GM19397 (cell line): ENCODE measurements at regions not wholly inside any gene's neighbourhood (a gene's known extent, or its start where the extent isn't known, plus 50 kb on each side); places are given as distances from the start of the nearest gene placed in this dataset.
"Not testable (repeated sequence)": the region's sequence is repeated elsewhere in the genome, so short reads cannot be mapped to it uniquely, and the experiment has no call there.

Source experiments
- ATAC-seq: cut with Tn5 transposase; IDR thresholded peaks from one replicate; pipeline ENCODE4 v1.9.1; 2021; ENCODE audit warnings: mild to moderate bottlenecking, moderate library complexity; ENCODE audit not compliant: unreplicated experiment

DNA sequence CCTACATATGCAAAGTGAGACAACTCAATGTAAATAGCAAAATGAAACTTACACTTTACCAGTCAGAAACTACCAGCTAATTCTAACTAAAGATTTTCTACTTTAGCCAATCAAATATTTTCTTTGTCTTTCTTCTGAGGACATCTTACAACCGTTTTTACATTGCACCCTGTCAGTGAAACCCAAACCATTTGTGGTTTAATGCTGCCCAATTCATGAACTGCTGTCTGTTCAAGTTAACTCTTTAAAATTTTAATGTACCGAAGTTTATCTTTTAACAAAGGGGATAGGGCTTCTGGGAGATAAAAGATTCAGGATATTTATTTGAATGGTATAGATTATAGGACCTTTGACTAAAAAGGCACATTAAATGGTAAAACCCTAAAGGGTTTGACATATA lies 121.3 kb upstream of the HDDC2 start:
- ATAC-seq, result no peak

DNA sequence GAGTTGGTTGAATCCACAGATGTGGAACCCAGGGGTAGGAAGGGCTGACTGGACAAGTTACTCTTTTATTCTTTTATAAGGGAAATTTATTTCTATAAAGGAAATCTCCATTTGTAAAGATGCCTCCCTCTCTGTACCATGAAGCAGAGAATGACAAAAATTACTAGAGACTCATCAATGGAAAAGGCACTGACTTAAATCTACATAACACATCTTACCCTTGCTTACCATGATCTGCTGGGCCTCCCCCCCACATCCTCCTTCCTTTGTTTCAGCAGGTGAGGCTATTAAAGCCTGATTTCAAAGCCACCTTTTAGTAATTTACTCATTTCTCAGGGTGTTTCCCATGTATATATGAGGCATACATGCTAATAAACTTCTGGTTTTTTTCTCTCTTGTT lies 130.2 kb upstream of the HDDC2 start:
- no peak for ATAC-seq

DNA sequence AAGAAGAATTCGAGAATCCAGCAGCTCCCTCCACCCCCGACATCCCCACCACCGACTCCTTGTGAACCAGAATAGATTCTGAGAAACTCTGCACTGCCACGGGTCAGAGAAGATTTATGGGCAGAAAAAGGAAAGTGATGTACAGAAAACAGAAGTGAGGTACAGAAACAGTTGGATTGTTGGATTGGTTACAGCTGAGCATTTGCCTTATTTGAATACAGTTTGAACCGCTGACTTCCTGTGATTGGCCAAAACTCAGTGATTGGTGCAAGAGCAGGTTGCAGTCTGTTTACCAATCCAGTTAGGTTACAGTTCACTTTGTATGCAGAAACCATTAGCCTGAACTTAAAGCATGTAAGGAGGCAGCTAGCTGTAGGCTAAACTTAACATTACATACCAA lies 131.2 kb upstream of the HDDC2 start:
- peak; percentile 70 for ATAC-seq

DNA sequence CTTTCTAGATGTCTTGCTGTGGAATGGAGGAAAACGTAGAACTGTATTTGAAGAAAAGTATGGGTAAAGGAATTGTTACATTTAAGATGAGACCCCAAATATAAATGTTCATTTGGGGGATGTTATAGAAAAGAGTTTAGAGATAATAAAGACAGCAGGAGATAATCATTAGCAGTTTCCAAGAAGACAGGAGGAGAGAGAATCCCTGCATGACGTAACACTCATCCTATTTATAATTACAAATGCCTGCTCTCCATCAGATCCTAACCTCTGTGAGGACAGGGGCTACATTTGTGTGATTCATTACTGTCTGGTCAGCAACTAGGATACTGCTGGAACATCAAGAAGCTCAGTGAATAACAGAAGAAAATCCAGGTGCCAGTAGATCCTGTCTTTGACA lies 133.0 kb upstream of the HDDC2 start:
- no peak for ATAC-seq

DNA sequence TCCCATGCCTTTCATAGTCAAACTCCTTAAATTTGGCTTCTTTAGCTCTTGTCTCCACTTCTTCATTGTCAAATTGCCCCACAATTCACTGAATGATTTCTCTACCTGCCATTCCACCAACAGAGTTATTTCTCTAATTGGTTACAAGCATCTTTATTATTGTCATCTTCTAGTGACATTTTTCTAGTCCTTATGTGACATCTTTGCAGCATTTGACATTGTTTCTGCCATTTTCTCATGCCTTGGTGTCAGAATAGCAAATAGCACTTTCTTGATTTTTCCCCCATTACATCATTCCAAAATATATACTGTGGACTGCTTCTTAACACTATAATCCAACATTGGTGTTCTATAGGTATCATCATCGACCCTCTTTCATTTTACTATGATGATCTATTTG lies 137.7 kb upstream of the HDDC2 start:
- no peak for ATAC-seq

DNA sequence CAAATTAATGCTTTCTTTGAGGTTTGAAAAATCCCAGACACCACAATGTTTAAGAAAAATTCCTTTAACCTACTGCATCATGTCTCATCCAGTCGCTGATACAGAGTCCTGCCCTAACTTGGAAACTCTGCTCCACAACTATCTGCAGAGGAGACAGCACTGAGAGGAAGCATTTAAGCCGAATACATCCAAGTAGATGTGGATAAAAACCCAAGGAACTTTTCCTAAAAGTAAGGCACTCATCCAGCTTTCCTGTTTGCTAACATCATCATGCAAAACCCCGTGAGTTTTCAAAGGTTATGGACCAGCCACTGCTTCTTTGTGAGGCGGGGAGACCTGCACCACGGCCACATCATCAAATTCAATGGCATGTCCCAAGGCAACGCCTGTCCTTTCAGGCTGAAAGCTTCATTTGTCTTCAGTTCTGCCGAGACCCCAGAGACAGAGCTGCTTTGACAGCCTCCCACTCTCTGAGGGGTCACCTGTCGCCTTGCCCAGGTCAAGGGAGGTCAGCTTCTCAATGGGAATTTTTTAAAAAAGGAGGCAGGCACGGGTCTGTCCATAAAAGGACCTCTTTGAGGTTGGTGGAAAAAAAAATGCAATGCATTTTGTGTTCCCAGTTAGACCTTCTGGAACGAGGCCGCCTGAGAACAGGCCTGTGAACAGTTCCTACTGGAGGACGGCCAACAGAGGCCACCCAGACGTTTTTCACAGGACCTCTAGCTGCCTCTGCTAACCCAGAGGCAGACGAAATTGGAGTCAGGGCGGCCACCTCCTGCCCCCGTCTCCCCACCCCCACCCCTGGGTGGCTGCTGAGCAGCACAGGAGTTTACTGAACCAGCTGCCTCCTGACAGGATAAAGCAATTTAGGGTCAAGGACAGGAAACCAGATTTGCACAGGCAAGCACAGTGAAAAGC lies 142.5 kb upstream of the HDDC2 start:
- ATAC-seq, result no peak

DNA sequence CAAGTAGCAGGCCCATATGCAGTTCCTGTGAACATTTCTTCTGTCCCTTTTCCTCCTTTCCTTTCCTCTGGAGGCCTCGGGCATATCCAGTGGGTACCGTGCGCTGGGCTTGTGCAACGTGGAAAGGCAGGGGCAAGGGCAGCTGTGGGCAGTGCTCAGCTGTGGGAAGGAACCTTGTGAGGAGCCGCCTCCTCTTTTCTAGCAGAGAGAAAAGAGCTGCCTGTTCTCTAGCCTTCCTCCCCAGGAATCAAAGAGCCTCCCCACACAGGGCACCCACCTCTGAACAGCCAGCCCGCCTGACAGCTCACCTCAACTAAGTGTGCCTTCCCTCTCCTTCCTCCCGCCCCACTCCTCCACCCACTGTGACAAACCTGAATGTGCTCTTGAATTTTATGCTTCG lies 143.3 kb upstream of the HDDC2 start:
- ATAC-seq, result no peak

DNA sequence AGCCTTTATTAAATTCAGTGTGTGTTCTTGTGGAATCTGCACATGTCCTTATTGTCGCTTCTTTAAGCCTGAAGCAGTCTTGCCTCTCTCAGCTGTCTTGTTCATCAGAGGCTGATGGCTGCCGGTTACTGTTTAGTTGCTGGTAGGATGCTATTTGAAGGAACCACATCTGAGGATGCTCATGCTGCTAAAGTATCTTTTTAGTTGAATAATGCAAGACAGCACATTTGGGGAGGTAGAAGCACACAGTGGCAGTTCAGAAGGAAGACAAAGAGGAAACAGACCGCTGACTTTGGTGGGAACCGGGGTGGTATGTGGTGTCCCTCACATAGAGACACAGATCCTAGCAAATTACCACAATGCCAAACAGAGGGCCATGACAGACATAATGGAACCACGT lies 144.2 kb upstream of the HDDC2 start:
- no peak for ATAC-seq

DNA sequence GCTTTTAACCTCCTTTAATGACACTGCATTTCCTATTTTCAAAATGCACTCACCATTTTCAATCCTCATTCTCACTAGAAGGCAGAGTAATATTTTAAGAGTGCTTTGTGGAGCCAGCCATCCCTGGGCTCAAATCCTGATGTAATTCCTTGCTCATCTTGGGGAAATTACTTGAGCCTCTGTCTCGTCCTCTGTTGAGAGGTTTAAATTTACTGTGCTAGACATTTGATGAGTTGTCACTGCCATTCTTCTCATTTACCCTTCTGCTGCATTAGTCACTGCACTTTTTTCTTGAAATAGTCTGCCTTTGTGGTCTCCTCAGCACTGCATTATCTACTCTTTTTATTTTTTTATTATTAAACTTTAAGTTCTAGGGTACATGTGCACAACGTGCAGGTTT lies 150.0 kb upstream of the HDDC2 start:
- no peak for ATAC-seq

DNA sequence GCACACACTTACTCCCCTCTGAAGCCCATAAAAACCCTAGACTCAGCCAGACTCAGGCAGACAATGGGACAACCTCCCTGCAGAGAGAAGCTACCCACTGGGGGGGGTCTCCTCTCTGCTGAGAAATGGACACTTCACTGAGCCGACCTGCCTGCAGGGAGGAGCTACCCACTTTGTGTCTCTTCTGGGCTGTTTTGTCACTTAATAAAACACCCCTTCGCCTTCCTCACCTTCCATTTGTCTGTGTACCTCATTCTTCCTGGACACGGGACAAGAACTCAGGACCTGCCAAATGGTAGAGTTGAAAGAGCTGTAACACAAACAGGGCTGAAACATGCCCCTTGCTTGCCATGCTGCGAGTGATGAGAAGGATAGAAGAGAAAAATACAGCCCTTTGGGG lies 151.7 kb upstream of the HDDC2 start:
- no peak for ATAC-seq

DNA sequence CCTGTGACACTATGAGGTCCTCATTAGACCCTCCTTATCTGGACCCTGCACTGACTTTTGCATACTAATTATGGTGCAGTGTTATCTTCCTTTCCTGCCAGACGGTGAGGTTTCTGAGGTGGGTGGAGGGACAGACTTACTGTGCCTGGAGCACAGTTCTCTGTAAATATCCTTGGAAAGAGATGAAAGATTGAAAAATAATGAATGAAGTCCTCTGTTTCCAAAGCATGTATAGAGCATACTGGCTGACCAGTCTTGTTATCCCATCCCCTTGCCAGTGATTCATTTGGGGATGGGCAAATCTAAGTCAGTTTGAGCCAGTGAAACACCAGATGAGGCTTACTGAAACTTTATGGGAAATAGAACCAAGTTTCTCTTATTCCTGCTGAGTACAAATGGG lies 152.6 kb upstream of the HDDC2 start:
- no peak for ATAC-seq

DNA sequence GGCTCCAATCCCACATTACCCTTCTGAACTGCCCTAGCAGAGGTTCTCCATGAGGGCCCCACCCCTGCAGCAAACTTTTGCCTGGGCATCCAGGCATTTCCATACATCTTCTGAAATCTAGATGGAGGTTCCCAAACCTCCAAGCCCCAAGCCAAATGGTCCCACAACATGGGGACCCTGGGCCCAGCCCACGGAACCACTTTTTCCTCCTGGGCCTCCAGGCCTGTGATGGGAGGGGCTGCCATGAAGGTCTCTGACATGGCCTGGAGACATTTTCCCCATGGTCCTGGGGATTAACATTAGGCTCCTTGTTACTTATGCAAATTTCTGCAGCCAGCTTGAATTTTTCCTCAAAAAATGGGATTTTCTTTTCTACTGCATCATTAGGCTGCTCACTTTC lies 156.7 kb upstream of the HDDC2 start:
- ATAC-seq, result not testable (repeated sequence)

DNA sequence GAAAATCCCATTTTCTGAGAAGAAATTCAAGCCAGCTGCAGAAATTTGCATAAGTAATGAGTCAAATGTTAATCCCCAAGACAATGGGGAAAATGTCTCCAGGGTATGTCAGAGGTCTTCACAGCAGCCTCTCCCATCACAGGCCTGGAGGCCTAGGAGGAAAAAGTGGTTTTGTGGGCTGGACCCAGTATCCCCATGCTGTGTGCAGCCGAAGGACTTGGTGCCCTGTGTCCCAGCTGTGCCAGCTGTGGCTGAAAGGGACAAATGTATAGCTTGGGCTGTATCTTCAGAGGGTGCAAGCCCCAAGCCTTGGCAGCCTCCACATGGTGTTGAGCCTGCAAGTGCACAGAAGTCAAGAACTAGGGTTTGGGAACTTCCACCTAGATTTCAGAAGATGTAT lies 163.6 kb upstream of the HDDC2 start:
- ATAC-seq, result not testable (repeated sequence)

DNA sequence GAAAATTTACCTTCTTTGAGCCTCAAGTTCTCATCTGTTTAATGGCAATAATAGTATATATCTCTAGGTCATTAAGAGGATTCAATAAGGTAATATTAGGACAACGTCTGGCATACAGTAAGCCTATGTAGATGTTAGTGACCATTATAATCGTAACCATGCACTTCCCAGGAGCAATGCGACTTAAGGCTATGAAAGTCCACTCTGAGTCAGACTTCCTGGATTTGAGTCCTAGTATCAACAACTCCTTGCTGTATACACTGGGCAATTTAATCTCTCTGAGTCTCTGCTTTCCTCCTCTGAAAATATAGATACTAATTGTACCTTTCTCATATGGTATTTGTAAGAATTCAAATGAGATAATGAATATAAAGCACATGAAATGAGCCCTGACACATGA lies 168.1 kb upstream of the HDDC2 start:
- ATAC-seq, result no peak

DNA sequence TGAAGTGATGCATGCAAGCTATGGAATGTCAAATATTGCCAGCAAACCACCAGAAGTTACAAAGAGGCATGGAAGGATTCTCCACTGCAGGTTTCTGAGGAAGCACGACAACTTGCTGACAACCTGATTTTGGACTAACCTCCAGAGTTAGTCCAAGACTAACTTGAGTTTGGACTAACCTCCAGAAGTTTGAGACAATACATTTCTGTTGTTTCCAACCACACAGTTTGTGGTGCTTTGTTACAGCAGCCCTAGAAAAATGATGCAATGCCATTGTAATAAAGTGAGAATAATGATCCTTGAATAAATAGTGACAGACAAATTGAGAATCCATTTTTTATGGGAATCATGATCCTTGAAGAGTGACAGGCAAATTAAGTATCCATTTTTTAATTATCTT lies 169.9 kb upstream of the HDDC2 start:
- ATAC-seq, result no peak

DNA sequence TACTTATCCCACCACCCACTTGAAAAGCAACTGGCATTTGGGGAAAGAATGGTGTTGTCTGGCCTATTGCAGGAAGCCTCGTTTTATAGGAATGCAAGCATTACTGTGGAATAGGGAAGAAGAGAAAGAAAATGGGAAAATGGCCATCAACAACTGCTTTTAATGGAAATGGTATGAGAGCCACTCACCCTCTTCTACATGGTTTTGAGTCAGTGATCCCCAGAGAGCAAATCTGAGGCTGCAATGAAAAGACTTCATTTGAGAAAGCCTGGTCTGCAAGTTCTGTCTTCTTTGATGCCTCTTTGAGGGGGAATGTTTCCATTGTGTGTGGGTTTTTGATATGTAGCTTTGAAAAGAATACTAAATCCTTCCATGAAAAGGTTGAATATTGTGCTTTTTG lies 172.3 kb upstream of the HDDC2 start:
- ATAC-seq, result no peak

DNA sequence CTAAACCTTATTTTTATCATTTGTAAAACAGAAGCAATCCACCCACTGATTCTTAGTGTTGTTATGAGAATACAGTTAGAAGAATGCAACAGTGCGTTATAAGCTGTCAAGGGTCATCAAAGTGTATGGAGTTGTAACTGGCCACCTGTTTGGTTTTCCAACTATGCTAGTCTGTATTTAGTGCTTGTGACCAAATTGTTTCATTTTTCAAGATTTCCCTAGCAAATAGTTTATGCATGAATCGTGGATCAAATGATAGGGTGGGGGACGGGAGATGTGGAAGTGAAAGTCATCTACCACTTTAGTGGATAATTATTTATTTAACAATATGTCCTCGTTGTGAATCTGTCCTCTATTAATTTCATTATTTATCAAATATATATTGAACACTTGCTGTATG lies 175.4 kb upstream of the HDDC2 start:
- ATAC-seq, result no peak

DNA sequence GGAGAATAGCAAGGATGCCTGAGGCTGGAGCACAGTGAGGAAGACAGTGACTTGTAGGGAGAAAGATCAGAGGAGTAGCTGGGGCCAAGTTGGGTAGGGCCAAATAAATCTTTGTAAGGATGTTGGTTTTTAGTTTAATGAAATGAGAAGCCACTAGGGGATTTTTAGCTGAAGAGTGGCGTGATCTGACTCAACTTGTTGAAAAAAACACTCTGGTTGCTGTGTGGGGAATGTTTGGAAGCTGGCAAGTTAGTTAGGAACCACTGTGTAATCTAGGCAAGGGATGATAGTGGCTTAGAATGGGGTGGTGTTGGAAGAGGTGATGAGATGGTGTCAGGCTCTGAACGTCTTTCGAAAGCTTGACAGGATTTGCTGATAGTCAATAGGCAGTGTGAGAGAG lies 176.1 kb upstream of the HDDC2 start:
- no peak for ATAC-seq

DNA sequence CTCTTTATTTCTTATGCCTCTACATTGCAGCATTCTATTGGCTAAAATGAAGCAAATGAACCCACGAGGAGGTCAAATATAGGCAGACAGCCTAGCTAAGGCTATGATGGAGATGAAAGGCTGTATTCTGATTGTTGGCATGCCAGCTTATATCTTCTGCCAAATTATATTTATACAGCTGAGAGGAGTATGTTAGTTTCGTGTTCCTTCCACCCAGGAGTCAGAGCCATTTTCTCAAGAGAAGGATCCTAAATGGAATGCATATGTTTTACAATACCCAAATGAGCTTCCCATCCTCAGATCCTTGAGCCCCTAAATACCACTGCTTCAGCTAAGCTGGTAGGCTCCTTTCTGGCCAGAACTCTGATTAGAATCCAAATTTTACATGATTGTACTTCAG lies 178.4 kb upstream of the HDDC2 start:
- no peak for ATAC-seq

DNA sequence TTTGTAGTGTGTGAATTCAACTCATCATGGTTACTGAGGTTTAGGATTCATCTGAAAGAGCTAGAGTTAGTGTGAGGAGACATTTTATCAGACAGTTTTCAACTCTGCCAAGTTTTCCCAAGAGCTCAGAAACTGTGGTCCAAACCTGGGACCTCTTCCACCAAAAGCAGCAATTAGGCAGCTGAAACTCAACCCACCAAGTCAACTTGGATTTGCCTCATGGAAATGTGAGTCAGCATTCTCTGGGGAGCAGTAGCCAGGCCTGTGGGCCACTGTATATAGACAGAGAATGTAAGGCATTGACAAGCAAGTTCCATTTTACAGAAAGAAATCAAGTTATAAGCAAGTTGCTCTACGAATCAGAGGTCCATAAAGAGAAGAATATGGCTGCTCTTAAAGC lies 178.8 kb upstream of the HDDC2 start:
- no peak for ATAC-seq

DNA sequence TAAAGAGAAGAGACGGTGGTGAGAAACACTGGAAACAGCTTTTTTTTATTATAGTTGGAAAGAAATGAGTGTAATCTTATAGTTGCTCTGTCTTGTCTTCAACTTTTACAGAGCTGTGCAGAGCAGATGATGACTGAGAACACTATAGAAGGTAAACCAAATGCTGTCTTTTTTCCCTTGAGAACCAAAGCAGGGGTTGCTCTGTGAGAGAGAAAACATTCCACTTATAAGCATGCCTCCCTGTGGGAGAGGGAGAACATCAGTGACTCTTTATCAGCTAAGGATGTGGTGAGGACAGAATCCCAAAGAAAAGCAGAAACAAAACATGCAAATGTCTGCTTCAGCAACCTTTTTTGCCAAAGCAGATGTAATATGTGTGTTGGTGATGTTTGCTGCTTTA lies 179.3 kb upstream of the HDDC2 start:
- ATAC-seq, result no peak

DNA sequence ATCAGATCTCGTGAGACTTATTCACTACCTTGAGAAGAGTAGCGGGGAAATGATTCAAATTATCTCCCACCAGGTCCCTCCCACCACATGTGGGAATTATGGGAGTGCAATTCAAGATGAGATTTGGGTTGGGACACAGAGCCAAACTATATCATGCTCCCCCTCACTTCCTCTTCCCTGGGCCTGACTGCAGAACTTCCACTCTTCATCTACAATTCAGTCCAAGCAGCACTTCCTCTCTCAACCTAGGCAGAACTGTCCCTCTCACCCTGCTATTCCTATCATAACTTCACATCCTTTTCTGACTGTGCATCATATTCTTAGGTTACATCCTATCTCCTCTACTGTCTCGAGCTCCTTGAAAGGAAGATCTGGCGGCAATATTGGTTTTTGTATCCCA lies 184.0 kb upstream of the HDDC2 start:
- ATAC-seq, result no peak

DNA sequence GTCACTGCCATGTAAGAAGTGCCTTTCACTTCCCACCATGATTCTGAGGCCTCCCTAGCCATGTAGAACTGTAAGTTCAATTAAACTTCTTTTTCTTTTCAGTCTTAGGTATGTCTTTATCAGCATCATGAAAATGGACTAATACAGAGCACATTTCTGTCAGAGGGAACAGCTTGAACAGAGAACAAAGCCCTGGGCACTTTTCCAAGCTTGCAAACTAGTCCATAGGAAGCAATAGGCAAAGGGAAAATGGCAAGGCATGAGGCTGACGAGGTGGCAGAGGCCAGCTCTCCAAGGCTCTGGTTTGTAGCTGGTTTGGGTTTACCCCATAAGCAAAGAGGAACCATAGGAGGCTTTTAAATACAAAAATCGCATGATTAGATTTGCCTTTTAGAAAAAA lies 185.1 kb upstream of the HDDC2 start:
- no peak for ATAC-seq
